ENCODE measurements at regions not wholly inside any gene's neighbourhood (a gene's known extent, or its start where the extent isn't known, plus 50 kb on each side); places are given as distances from the start of the nearest gene placed in this dataset.

GRCh38 chr5:83418356-83419321 lies 52.9 kb upstream of the VCAN start:
- Histone ChIP-seq H2AFZ (ENCODE audit: insufficient read depth, low read depth, low read length, poor library complexity, severe bottlenecking) (no peak overlapping the region), H3K27me3 (ENCODE audit: control insufficient read depth in 2 of 2, insufficient read depth in 2 of 2, low read length in 2 of 2) (no peaks in the 10 kb centered on the region), H3K4me2 (replicated peaks; ENCODE audit: extremely low read depth, low read length, poor library complexity, severe bottlenecking) (no peak overlapping the region), H3K36me3 (replicated peaks in 1 of 2; ENCODE audit: control insufficient read depth in 1 of 2, insufficient read depth in 2 of 2, low read length in 2 of 2) (no peaks in the 10 kb centered on the region), H3K79me2 (ENCODE audit: insufficient read depth, low read length) (no peaks in the 10 kb centered on the region), H3K4me3 (replicated peaks in 1 of 3; ENCODE audit: low read depth in 2 of 3, low read length in 3 of 3) (no peak overlapping the region), H3K27ac (ENCODE audit: low read depth in 1 of 2, low read length in 2 of 2) (no peak overlapping the region), H4K20me1 (ENCODE audit: insufficient read depth, low read length) (no peaks in the 10 kb centered on the region), H3K4me1 (ENCODE audit: control insufficient read depth in 1 of 2, insufficient read depth in 2 of 2, low read length in 2 of 2) (peaks cover 0 to under 1% of the 10 kb centered on the region in 2 donors), H3K9ac (ENCODE audit: insufficient read depth, low read length, poor library complexity, severe bottlenecking) (no peak overlapping the region), H3K9me3 (replicated peaks in 1 of 2; ENCODE audit: control insufficient read depth in 1 of 2, insufficient read depth in 1 of 2, low read length in 2 of 2) (peaks cover 11 to 23% of the 10 kb centered on the region in 2 donors)
- TF ChIP-seq CTCF (IDR thresholded peaks at IDR 0.05), result no peak
- DNase-seq, result no peak
- peaks cover 7% of the 10 kb centered on the region for H3K4me1 Mint-ChIP-seq
- peaks cover 0 to 2% (median 0%) of the 10 kb centered on the region in 3 donors for H3K27me3 Mint-ChIP-seq (ENCODE audit: low read depth in 3 of 3)
- whole genome bisulfite sequencing (ENCODE audit: insufficient coverage), result 94% methylated on average over 10 of the region's 12 CpGs
- intact Hi-C loops (cut with micrococcal nuclease), result no loop called here
- H3K27ac Mint-ChIP-seq, result no peak overlapping the region
- H3K36me3 Mint-ChIP-seq, result peaks cover 14 to 23% of the 10 kb centered on the region in 2 donors
- H3K4me3 Mint-ChIP-seq, result no peak overlapping the region
- H3K9me3 Mint-ChIP-seq, result peaks cover 18 to 28% (median 22%) of the 10 kb centered on the region in 7 donors
